Retina (tissue), 1 donor: ENCODE measurements at regions not wholly inside any gene's neighbourhood (a gene's known extent, or its start where the extent isn't known, plus 50 kb on each side); places are given as distances from the start of the nearest gene placed in this dataset.
"Not testable (repeated sequence)": the region's sequence is repeated elsewhere in the genome, so short reads cannot be mapped to it uniquely, and the experiment has no call there.

Source experiments
- DNase-seq: peaks from one replicate; pipeline ENCODE4 v3.0.0-alpha.2; 2016

GRCh38 chr5:40121236-40121635, 558.5 kb upstream of the PTGER4 start:
- no peak for DNase-seq

DNA sequence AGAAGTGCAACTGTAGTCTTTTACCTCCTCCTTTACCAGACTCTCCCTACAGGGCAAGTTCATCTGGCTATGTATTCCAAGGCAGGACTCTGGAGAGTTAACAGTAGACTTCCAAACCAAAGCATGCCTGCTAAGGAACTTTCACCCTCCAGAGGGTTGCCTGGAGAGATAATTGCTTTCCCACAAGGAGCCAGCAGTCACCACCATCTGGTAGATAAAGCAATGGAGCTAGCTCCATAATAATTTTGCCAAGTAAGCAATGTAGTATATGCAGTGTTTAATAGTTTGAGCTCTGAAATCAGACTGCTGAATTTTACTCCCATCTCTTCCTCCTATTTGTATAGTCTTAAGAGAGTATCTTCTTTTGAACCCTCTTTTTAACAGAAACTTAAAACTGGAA, 566.8 kb upstream of the PTGER4 start:
- DNase-seq: no peak

- DNase-seq: not testable (repeated sequence)
Observed at GRCh38 chr5:40111036-40111435, 568.7 kb upstream of the PTGER4 start.

- DNase-seq: not testable (repeated sequence)
Observed at GRCh38 chr5:40108764-40109390, 570.8 kb upstream of the PTGER4 start.

- not testable (repeated sequence) for DNase-seq
Observed at GRCh38 chr5:40107786-40108185, 571.9 kb upstream of the PTGER4 start.

GRCh38 chr5:40106847-40107246, 572.9 kb upstream of the PTGER4 start:
- DNase-seq: no peak

GRCh38 chr5:40098313-40098712, 581.4 kb upstream of the PTGER4 start:
- no peak for DNase-seq

- no peak for DNase-seq
Observed at GRCh38 chr5:40093550-40093949, 586.2 kb upstream of the PTGER4 start.

- no peak for DNase-seq
Observed at GRCh38 chr5:40089269-40089668, 590.4 kb upstream of the PTGER4 start.

DNA sequence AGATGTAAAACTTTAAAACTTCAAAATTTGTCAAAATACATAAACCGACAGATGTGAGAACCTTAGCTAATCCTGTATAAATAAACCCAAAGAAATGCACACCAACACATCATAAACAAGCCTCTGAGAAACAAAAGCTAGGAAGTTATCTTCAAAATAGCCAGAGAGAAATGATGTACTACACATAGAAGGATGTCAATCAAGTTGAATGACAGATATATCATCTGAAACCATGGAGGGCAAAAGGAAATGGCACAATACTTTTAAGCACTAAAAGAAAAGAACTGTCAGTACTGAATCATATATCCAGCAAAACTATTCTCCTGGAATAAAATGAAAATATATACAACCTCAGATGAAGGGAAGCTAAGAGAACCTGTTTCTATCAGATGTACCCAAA, 595.1 kb upstream of the PTGER4 start:
- DNase-seq: no peak

GRCh38 chr5:40082313-40082712, 597.4 kb upstream of the PTGER4 start:
- DNase-seq: no peak

- DNase-seq: no peak
Observed at GRCh38 chr5:40080191-40080590, 599.5 kb upstream of the PTGER4 start.

DNA sequence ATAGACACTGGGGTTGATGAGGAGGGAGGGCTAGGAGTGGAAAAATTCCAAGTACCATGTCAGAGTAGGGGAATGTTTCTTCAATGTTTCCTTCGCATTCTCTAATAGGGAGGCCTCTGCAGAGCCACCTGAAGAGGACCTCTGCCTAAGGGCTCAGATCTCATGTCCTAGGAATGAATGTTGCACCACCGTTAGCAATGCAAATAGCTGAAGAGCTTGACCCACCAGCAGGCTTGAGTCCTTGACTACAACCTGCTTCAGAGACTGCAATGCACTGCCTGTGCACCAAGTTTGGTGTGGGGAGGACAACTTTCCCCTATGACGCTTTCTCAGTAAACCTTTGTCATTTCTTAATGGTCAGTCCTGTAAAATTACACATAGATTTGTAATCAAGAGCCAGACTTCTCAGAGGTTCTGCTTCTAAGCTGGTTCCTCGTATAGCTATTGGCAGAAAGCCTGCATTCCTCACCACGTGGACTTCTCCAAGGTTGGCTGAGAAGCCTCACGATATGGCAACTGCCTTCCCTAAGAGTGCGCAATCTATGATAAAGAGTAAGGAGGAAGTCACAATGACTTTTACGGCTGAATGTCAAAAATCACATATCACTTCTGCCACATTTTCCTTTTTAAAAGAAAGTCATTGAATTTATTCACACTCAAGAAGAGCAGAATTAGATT, 600.7 kb upstream of the PTGER4 start:
- DNase-seq: no peak

DNA sequence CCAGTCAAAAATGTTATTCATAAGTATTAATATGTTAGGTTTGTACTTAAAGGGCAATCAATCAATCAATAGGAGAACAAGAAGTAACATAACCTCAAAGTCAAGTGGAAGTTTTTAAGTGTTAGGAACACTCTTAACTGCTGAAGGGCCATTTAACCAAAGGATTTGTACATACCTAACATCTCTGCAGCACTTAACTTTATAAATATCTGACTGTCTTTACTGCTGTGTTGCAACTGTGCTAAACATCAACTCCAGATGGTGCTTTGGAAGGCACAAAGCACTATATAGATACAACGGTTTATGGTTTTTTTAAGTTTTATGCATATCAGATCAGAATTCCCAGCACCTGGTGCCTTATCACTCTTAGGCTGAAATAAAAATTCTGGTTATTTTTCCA, 604.9 kb upstream of the PTGER4 start:
- DNase-seq: no peak

GRCh38 chr5:40073927-40074326, 605.8 kb upstream of the PTGER4 start:
- no peak for DNase-seq

DNA sequence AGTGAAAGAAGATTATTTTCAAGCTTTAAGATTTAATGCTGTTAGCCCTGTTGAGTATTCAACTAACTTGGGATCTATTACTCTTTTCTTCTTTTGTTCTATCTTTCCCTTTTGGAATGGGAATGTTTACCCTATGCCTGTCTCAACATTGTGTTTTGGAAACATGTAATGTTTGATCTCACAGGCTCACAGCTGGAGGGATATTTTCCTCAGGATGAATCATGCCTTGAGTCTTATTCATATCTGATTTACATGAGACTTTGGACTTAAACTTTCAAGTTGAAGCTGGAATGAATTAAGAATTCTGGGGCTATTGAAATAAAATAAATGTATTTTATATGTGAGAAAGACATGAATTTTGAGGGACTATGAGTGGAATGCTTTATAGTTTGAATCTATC, 607.8 kb upstream of the PTGER4 start:
- DNase-seq: no peak

- DNase-seq: no peak
Observed at GRCh38 chr5:40066616-40067015, 613.1 kb upstream of the PTGER4 start.

GRCh38 chr5:40052808-40053207, 626.9 kb upstream of the PTGER4 start:
- DNase-seq: no peak

- no peak for DNase-seq
Observed at GRCh38 chr5:40046792-40047191, 622.0 kb upstream of the DAB2 start.

DNA sequence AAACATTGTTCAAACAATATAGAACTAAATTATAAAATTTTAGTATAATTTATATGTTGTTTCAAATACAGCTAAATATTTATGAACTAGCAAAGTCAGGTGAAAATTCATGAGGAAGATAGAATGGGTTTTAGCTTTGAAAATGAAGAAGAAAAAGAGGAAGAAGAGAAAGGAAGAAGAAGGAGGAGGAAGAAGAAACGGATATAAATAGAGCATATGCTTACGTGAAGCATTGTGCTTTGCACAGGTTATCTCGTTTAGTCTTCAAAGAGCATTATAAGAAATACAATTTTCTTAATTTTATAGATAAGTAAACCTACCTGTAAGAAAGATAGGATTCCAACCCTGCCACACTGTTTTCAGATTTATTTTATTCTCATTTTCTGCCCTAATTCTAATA, 620.6 kb upstream of the DAB2 start:
- no peak for DNase-seq

DNA sequence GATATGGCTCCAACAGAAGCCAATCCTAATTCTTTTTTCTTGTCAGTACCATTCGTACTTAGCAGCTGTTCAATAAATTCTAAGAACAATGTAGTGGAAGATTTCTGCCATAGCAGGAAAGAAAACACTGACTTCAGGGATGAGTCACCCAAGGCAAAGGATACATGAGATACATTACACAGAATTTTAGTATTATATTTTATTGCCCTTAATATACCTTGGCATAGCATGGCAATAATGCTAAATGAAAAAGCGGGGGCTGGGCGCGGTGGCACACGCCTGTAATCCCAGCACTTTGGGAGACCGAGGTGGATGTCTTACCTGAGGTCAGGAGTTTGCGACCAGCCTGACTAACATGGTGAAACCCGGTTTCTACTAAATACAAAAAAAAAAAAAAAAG, 619.1 kb upstream of the DAB2 start:
- no peak for DNase-seq

GRCh38 chr5:40041452-40041851, 616.7 kb upstream of the DAB2 start:
- DNase-seq: no peak

DNA sequence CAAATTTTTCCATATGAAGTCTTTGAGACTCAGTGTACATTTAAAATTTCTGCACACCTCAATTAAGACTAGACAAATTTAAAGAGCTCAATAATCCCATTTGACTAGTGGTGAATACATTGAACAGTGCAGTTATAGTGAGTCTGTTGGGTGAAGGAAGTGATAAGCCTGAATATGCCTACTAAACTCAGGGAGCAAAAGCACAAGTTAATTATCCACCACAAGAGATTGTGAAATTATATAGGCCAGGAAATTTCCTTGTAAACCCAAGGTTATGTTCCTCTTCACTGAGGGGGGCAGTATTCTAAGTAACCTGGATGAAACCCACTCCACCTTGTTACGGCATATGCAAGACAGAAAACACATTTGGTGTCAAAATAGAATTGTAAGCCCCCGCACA, 612.9 kb upstream of the DAB2 start:
- DNase-seq: no peak

DNA sequence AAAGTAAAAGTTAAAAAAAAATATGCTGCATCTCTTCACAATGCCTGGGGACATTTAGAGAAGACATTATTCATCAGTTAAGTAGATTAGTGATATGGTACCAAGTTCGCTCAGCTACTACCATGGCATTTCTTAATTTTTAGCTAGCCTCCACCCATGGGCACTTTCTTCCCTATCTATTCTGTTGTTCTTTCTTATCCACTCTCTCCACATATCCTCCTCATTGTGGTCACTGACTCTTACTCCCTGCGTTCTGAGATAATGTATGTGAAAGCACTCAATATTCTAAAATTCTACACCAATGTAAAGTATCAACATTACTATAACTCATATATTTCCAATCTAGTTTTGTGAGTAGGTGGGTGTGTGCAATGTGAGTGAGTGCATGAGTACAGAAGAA, 609.7 kb upstream of the DAB2 start:
- no peak for DNase-seq

GRCh38 chr5:40033411-40033810, 608.6 kb upstream of the DAB2 start:
- DNase-seq: no peak
